ENCODE measurements at regions not wholly inside any gene's neighbourhood (a gene's known extent, or its start where the extent isn't known, plus 50 kb on each side); places are given as distances from the start of the nearest gene placed in this dataset.

DNA sequence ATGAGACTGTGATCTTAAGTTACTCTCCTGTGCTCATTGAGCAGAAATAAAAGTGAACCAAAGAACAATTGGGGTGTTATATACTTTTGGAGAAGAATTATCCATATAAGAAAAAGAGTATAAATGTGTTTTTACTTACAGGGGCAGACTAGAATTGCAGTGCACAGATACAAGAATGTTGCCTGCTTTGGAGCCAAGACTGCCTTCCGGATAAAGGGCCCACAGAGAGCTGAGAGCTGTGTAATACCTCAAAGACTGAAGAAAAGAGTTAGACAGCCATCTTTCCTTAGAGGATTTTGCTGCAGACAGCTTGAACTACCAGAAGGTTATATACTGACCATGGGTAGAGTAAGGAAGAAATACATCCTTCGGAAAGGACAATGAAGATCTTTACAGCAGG, 1235.5 kb upstream of the CITED2 start:
- intact Hi-C loops (cut with micrococcal nuclease), result no loop called here
- no peaks in the 10 kb centered on the region for H3K9me3 Mint-ChIP-seq
- H3K27ac Mint-ChIP-seq, result no peak overlapping the region
- DNase-seq (ENCODE audit: low spot score), result no peak
- no peaks in the 10 kb centered on the region for H3K36me3 Mint-ChIP-seq (ENCODE audit: low read depth)
- no peak overlapping the region for H3K4me3 Mint-ChIP-seq
- peaks cover 2% of the 10 kb centered on the region for H3K27me3 Mint-ChIP-seq (ENCODE audit: insufficient read depth)
- H3K4me1 Mint-ChIP-seq (ENCODE audit: low read depth), result no peaks in the 10 kb centered on the region

DNA sequence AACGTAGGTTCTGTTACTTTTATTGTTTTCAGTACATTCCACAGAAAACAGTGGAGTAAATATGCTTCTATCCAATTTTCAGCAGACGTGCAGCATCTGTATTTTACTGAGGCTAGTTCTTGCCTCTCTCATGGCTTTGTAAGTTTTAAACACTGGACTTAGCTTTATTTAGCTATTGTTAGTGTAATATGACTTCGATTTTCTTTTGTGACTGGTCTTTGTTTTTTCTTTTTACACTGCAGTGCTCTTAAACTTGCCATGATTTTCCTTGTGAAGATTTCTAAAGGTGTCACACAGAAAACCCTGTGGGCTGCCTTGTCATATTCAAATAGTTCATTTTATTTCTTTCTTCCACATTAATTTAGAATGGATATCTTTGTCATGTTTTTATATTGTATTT, 1234.9 kb upstream of the CITED2 start:
- no peak for DNase-seq (ENCODE audit: low spot score)
- Mint-ChIP-seq H3K9me3 (no peaks in the 10 kb centered on the region), H3K27ac (no peak overlapping the region), H3K27me3 (ENCODE audit: insufficient read depth) (peaks cover 2% of the 10 kb centered on the region), H3K4me1 (ENCODE audit: low read depth) (no peaks in the 10 kb centered on the region), H3K36me3 (ENCODE audit: low read depth) (no peaks in the 10 kb centered on the region), H3K4me3 (no peak overlapping the region)
- intact Hi-C loops (cut with micrococcal nuclease), result no loop called here

DNA sequence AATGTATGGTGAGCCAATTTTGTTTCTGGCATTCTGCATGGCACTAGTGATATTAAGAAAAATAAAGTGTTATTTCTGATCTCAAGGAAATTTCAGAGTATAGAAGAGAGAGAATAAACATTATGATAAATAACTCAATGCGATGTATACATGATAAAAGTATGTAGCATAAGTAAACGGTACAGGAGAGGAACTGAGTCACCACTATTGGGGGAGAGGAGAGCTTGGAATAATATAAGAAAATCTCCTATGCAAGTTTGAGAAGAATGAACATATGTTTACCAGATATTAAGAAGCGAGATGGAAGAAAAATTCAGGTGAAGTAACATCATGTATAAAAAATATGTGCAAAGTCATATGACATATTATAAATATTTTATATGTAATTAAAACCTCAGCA, 1230.3 kb upstream of the CITED2 start:
- Mint-ChIP-seq H3K4me1 (ENCODE audit: low read depth) (no peaks in the 10 kb centered on the region), H3K9me3 (no peaks in the 10 kb centered on the region), H3K4me3 (no peak overlapping the region), H3K27ac (no peak overlapping the region), H3K36me3 (ENCODE audit: low read depth) (no peaks in the 10 kb centered on the region), H3K27me3 (ENCODE audit: insufficient read depth) (peaks cover 2% of the 10 kb centered on the region)
- intact Hi-C loops (cut with micrococcal nuclease), result no loop called here
- no peak for DNase-seq (ENCODE audit: low spot score)

DNA sequence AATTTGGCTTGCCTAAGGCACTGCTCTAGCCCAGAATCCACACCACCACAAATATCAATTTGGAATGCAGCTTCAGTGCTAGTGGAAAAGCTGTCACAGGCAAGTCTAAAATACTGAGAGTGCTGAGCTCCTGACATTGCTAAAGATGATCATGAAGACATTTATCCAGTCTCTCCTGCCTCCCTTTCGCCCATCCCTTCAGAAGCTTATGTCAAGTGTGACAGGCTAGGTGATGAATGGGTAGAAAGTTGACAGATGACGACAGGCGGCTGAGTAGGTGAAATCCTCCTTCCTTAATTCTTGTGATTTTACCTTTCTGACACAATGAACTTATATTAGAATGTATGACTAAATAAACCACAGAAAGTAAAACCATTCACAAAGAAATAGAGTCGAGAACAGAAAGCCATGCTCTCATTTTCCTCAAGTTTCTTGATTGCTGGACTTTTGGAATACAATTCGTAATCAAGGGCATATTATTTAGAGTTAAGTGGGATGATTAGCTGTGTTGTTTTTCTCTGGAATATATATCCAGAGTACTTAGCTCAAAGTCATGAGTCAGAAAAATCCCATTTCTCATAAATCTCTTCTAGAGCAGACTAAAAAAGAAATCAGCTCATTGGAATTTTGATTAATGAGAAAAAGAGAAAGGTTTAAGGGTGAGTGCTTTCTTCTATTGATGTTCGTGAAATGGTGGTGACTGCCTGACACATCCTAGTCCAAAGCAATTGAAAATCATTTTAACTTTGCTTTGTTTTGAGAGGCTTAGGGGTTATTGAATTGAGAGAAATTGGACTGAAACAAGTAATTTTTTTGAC, 1228.2 kb upstream of the CITED2 start:
- Mint-ChIP-seq H3K36me3 (ENCODE audit: low read depth) (no peaks in the 10 kb centered on the region), H3K27ac (no peak overlapping the region), H3K4me1 (ENCODE audit: low read depth) (peaks cover 2% of the 10 kb centered on the region), H3K9me3 (no peaks in the 10 kb centered on the region), H3K4me3 (no peak overlapping the region), H3K27me3 (ENCODE audit: insufficient read depth) (no peaks in the 10 kb centered on the region)
- DNase-seq (ENCODE audit: low spot score), result no peak
- intact Hi-C loops (cut with micrococcal nuclease), result no loop called here

DNA sequence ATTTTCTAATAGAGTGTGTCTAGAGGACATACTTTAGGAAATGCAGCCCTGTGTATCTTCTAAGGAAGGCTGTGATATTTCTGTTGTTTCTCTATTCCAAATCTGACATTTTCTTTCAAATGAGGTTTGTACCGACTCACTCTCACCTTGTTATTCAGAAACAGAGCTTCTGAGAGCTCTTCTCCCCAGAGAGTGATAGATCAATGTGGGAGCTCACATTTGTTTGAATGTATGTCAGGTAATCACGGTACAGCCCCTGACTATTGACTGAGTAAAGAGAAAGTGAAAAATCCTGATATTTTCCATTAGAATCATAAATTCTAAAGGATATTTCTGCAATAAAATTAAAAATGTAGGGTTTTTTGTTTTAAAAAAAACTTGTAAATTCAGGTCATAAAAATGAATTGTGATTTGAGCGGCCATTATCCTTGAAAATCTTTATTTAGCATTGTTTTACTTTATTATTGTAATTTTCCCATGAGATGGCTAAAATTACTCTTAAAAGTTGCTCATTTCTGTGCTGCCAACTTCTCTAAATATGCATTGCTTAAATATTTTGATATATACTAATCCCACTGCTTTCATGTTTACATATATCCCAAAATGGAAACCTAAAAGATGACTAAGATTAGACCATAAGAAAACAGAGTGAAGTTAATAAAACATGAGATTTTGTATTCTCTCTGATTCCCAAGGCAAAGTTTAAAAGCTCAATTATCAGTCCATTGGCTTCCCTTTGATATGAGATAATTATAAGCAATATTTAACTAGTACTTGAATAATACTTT, 1226.8 kb upstream of the CITED2 start:
- no peaks in the 10 kb centered on the region for H3K27me3 Mint-ChIP-seq (ENCODE audit: insufficient read depth)
- intact Hi-C loops (cut with micrococcal nuclease), result no loop called here
- DNase-seq (ENCODE audit: low spot score), result no peak
- H3K4me1 Mint-ChIP-seq (ENCODE audit: low read depth), result peaks cover 13% of the 10 kb centered on the region
- H3K36me3 Mint-ChIP-seq (ENCODE audit: low read depth), result no peaks in the 10 kb centered on the region
- H3K9me3 Mint-ChIP-seq, result no peaks in the 10 kb centered on the region
- no peak overlapping the region for H3K4me3 Mint-ChIP-seq
- no peak overlapping the region for H3K27ac Mint-ChIP-seq

DNA sequence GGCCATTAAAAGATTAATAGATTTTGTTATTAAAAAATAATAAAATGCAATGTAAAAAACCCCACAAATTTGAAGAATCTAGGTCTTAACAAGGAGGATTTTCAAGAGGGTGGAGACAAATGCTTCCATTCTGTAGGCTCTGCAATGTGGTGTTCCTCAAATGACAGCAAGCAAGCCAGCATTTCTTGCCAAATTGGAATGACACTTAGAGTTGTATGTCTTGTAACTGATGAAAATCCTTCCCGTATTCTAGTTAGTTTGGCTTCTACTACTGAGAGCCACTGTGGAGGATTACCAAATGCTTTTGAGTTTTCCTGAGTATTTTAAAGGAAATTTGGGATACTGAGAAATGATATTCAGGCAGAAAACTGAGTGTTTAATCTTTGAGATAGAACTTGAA, 1225.5 kb upstream of the CITED2 start:
- no peak overlapping the region for H3K27ac Mint-ChIP-seq
- no peaks in the 10 kb centered on the region for H3K36me3 Mint-ChIP-seq (ENCODE audit: low read depth)
- H3K27me3 Mint-ChIP-seq (ENCODE audit: insufficient read depth), result no peaks in the 10 kb centered on the region
- peaks cover 16% of the 10 kb centered on the region for H3K4me1 Mint-ChIP-seq (ENCODE audit: low read depth)
- intact Hi-C loops (cut with micrococcal nuclease), result no loop called here
- H3K9me3 Mint-ChIP-seq, result no peaks in the 10 kb centered on the region
- H3K4me3 Mint-ChIP-seq, result no peak overlapping the region
- no peak for DNase-seq (ENCODE audit: low spot score)

DNA sequence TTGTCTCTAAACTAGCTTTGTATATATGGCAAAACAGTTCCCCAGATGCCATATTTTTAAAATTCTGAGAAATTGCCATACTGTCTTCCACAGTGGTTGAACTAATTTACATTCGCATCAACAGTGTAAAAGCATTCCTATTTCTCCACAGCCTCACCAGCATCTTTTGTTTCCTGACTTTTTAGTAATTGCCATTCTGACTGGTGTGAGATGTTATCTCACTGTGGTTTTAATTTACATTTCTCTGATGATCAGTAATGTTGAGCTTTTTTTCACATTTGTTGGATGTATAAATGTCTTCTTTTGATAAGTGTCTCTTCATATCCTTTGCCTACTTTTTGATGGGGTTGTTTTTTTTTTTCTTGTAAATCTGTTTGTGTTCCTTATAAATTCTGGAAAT, 1222.7 kb upstream of the CITED2 start:
- no peak for DNase-seq (ENCODE audit: low spot score)
- no peaks in the 10 kb centered on the region for H3K27me3 Mint-ChIP-seq (ENCODE audit: insufficient read depth)
- peaks cover 16% of the 10 kb centered on the region for H3K4me1 Mint-ChIP-seq (ENCODE audit: low read depth)
- H3K4me3 Mint-ChIP-seq, result peak overlapping the region; percentile 48
- H3K36me3 Mint-ChIP-seq (ENCODE audit: low read depth), result peaks cover 4% of the 10 kb centered on the region
- H3K9me3 Mint-ChIP-seq, result peaks cover 5% of the 10 kb centered on the region
- intact Hi-C loops (cut with micrococcal nuclease), result loop anchor here (1.0 kb wide), 1 partner anchor 11 kb away; no protein-coding TSS in a partner anchor
- H3K27ac Mint-ChIP-seq, result no peak overlapping the region

DNA sequence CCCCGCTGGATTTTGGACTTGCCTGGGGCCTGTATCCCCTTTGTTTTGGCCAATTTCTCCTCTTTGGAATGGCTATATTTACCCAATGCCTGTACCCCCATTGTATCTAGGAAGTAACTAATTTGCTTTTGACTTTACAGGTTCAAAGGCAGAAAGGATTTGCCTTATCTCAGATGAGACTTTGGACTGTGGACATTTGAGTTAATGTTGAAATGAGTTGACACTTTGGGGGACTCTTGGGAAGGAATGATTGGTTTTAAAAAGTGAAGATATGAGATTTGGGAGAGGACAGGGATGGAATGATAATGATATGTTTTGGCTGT, 1220.3 kb upstream of the CITED2 start:
- H3K36me3 Mint-ChIP-seq (ENCODE audit: low read depth), result peaks cover 4% of the 10 kb centered on the region
- intact Hi-C loops (cut with micrococcal nuclease), result no loop called here
- peaks cover 16% of the 10 kb centered on the region for H3K4me1 Mint-ChIP-seq (ENCODE audit: low read depth)
- no peak for DNase-seq (ENCODE audit: low spot score)
- H3K27ac Mint-ChIP-seq, result no peak overlapping the region
- no peak overlapping the region for H3K4me3 Mint-ChIP-seq
- no peaks in the 10 kb centered on the region for H3K27me3 Mint-ChIP-seq (ENCODE audit: insufficient read depth)
- H3K9me3 Mint-ChIP-seq, result peaks cover 5% of the 10 kb centered on the region

DNA sequence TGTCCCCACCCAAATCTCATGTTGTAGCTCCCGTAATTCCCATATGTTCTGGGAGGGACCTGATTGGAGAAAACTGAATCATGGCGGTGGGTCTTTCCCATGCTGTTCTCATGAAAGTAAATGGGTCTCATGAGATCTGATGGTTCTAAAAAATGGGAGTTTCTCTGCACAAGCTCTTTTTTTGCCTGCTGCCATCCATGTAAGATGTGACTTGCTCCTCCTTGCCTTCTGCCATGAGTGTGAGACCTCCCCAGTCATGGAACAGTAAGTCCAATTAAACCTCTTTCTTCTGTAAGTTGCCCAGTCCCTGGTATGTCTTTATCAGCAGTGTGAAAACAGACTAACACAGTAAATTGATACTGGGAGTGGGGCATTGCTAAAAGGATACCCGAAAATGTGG, 1218.4 kb upstream of the CITED2 start:
- no peaks in the 10 kb centered on the region for H3K27me3 Mint-ChIP-seq (ENCODE audit: insufficient read depth)
- H3K9me3 Mint-ChIP-seq, result peaks cover 9% of the 10 kb centered on the region
- no peak overlapping the region for H3K4me3 Mint-ChIP-seq
- no peak for DNase-seq (ENCODE audit: low spot score)
- intact Hi-C loops (cut with micrococcal nuclease), result loop anchor here (2.0 kb wide), 1 partner anchor 26 kb away; no protein-coding TSS in a partner anchor
- peaks cover 7% of the 10 kb centered on the region for H3K36me3 Mint-ChIP-seq (ENCODE audit: low read depth)
- peaks cover 17% of the 10 kb centered on the region for H3K4me1 Mint-ChIP-seq (ENCODE audit: low read depth)
- H3K27ac Mint-ChIP-seq, result no peak overlapping the region

DNA sequence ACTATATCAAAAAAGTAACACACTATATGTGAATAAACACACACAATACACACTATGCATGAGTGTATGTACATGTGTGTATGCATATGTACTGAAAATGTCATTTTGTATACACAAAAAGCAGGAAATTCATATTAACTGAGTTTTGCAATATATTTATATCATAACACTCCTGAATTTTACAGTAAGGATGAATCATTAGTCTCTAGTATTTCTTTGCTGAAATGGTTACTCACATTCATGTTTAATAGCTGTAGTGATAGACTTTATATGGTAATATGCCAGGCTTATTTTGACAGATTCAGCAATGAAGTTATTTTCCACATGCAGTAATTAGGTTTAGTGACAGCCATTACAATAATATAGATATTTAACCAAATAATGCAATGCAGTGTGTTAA, 1216.2 kb upstream of the CITED2 start:
- Mint-ChIP-seq H3K4me1 (ENCODE audit: low read depth) (peaks cover 21% of the 10 kb centered on the region), H3K27me3 (ENCODE audit: insufficient read depth) (peaks cover under 1% of the 10 kb centered on the region), H3K27ac (no peak overlapping the region), H3K36me3 (ENCODE audit: low read depth) (peaks cover 15% of the 10 kb centered on the region), H3K4me3 (no peak overlapping the region), H3K9me3 (peaks cover 23% of the 10 kb centered on the region)
- intact Hi-C loops (cut with micrococcal nuclease), result no loop called here
- DNase-seq (ENCODE audit: low spot score), result no peak

DNA sequence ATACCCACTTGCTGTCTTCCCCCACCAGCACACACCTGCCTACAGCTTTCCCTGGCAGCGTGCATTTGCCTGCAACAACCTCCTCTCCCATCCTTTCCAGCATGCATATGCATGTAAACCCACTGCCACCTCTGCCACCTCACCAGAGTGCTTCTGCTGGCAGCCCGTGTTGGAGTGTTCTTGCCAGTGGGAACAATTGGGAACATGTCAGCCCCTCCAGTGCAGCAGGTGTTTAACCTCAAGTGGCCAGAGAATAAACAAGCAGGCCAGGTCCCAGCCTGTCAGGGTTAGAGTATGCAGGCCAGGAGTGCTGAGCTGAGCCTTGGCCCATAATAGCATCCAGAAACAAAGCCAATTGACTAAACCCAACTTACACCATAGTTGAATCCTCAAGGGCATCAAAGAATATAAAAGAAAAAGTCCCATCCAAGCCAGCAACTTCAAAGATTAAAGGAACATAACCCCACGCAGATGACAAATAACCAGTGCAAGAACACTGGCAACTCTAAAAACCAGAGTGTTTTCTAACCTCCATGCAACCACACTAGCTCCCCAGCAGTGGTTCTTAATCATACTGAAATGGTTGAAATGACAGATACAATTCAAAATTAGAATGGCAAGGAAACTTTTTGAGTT, 1212.1 kb upstream of the CITED2 start:
- DNase-seq (ENCODE audit: low spot score), result peak; percentile 46
- Mint-ChIP-seq H3K27me3 (ENCODE audit: insufficient read depth) (peaks cover 2% of the 10 kb centered on the region), H3K36me3 (ENCODE audit: low read depth) (peaks cover 26% of the 10 kb centered on the region), H3K4me1 (ENCODE audit: low read depth) (peaks cover 48% of the 10 kb centered on the region), H3K4me3 (peak overlapping the region; percentile 32), H3K9me3 (peaks cover 48% of the 10 kb centered on the region), H3K27ac (peak overlapping the region; percentile 94)
- intact Hi-C loops (cut with micrococcal nuclease), result loop anchor here (1.0 to 10.0 kb wide), 13 partner anchors 11 to 1642 kb away; partner anchors contain the start of genes CITED2 and TXLNB

DNA sequence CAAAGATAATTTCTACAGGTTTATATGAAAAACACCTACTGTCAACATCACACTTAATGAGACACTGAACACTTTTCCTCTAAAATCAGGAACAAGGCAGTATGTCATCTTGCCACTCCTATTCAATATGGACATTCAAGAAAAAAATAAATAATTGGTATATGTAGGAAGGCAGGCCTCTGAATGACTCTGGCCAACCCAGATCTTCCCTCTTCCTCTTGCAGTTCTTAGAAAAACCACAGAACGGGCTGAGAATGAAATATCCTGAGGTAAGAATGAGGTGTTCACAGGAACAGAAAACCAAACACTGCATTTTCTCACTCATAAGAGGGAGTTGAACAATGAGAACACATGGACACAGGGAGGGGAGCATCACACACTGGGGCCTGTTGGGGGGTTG, 1207.2 kb upstream of the CITED2 start:
- peak overlapping the region; percentile 6 for H3K4me3 Mint-ChIP-seq
- DNase-seq (ENCODE audit: low spot score), result peak; percentile 21
- peak overlapping the region; percentile 85 for H3K27ac Mint-ChIP-seq
- H3K27me3 Mint-ChIP-seq (ENCODE audit: insufficient read depth), result peaks cover 4% of the 10 kb centered on the region
- intact Hi-C loops (cut with micrococcal nuclease), result loop anchor here (1.0 to 10.0 kb wide), 2 partner anchors 9 to 1437 kb away; no protein-coding TSS in a partner anchor
- peaks cover 28% of the 10 kb centered on the region for H3K36me3 Mint-ChIP-seq (ENCODE audit: low read depth)
- H3K4me1 Mint-ChIP-seq (ENCODE audit: low read depth), result peaks cover 55% of the 10 kb centered on the region
- peaks cover 49% of the 10 kb centered on the region for H3K9me3 Mint-ChIP-seq

DNA sequence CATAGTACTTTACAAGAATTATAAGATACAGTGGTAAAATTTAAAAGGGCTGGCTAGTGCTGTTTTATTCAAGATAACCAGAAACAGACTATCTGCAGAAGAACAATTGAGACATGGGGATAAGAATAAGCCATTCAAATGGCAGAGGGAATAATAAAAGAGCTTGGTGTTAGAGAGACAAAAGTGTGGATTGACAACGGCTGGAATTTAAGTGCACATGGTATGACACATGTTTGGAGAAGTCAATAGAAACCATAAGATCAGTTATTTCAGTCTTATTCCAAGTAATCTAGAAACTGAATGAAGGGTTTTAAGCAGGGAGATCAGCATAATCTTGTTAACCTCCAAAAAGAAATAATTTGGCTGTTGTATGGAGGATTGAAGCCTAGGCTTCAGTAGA, 1205.5 kb upstream of the CITED2 start:
- H3K27me3 Mint-ChIP-seq (ENCODE audit: insufficient read depth), result peaks cover 4% of the 10 kb centered on the region
- H3K4me3 Mint-ChIP-seq, result no peak overlapping the region
- H3K4me1 Mint-ChIP-seq (ENCODE audit: low read depth), result peaks cover 44% of the 10 kb centered on the region
- DNase-seq (ENCODE audit: low spot score), result no peak
- H3K9me3 Mint-ChIP-seq, result peaks cover 41% of the 10 kb centered on the region
- no peak overlapping the region for H3K27ac Mint-ChIP-seq
- peaks cover 26% of the 10 kb centered on the region for H3K36me3 Mint-ChIP-seq (ENCODE audit: low read depth)
- intact Hi-C loops (cut with micrococcal nuclease), result loop anchor here (10.0 kb wide), 1 partner anchor 1435 kb away; no protein-coding TSS in a partner anchor

All from activated T-helper 1 cell treated with anti-CD3 and anti-CD28 coated beads, Interleukin-12 subunit alpha, Interleukin-12 subunit beta, Interleukin-2, Interleukin-4 antibody, amounts not matched to agents 30 ng/mL and 10 ng/mL and 1 ng/mL, durations not matched to agents 14 hours and 24 hours and 36 hours (primary cell).